SK-N-SH (cell line): ENCODE measurements at regions not wholly inside any gene's neighbourhood (a gene's known extent, or its start where the extent isn't known, plus 50 kb on each side); places are given as distances from the start of the nearest gene placed in this dataset.
A peak's percentile ranks its signal among the peaks of the same experiment; 100 is the strongest.
"Not testable (repeated sequence)": the region's sequence is repeated elsewhere in the genome, so short reads cannot be mapped to it uniquely, and the experiment has no call there.

ENCODE experiments used
- CTCF ChIA-PET: fragments of 300-600, 350-600 bp; formaldehyde crosslinking; extraction: SDS; loops from one replicate; lab custom pipeline; 2021; lab: Yijun Ruan, JAX
- POLR2A ChIA-PET: fragments of 350-600 bp; sonication (Branson Sonifier 250); formaldehyde crosslinking; extraction: SDS; loops from one replicate; lab custom pipeline; 2020; ENCODE audit warnings: antibody characterized with exemption, inconsistent platforms; lab: Yijun Ruan, JAX
- DNase-seq: peaks from one replicate; pipeline ENCODE4 v3.0.0; 2012
- H2AFZ ChIP-seq: fragments of 200-600 bp; sonication (generic); 2 replicates; pipeline ENCODE4 v1.8.1; 2016; ENCODE audit warnings: antibody characterized with exemption, mild to moderate bottlenecking, low read depth
- H3F3A ChIP-seq: fragments of 200-600 bp; sonication (generic); replicated peaks from 2 replicates; pipeline ENCODE3; 2016; ENCODE audit warnings: antibody characterized with exemption, mild to moderate bottlenecking; ENCODE audit not compliant: insufficient read depth
- H3K27ac ChIP-seq, 2 experiments: fragments of 200-500 bp in 1 of 2; fragments of 200-600 bp in 1 of 2; sonication (Bioruptor generic) in 1 of 2; sonication (generic), shearing (Covaris generic) in 1 of 2; 2 replicates each; pipeline versions ENCODE4 v1.5.1 to v1.6.1; 2014 to 2016; ENCODE audit warnings: low read depth in 2 of 2, inconsistent platforms in 1 of 2, low read length in 1 of 2, mild to moderate bottlenecking in 1 of 2, mixed read lengths in 1 of 2
- H3K27me3 ChIP-seq: fragments of 200-600 bp; sonication (generic), shearing (Covaris generic); 2 replicates; pipeline ENCODE4 v1.6.1; 2016; ENCODE audit warnings: mixed run types; ENCODE audit not compliant: insufficient read depth
- H3K36me3 ChIP-seq, 2 experiments: fragments of 200-500 bp in 1 of 2; fragments of 200-600 bp in 1 of 2; sonication (Bioruptor generic) in 1 of 2; sonication (generic) in 1 of 2; replicated peaks in 1 of 2; 2 replicates each; pipeline versions ENCODE3 to v1.5.1; 2014 to 2016; ENCODE audit warnings: low read length in 1 of 2, mild to moderate bottlenecking in 1 of 2; ENCODE audit not compliant: insufficient read depth in 2 of 2, control insufficient read depth in 1 of 2
- H3K4me1 ChIP-seq, 2 experiments: fragments of 200-500 bp in 1 of 2; fragments of 200-600 bp in 1 of 2; sonication (Bioruptor generic) in 1 of 2; sonication (generic), shearing (Covaris generic) in 1 of 2; 2 replicates each; pipeline versions ENCODE4 v1.5.1 to v1.6.1; 2014 to 2016; ENCODE audit warnings: low read depth in 1 of 2, low read length in 1 of 2, mixed run types in 1 of 2; ENCODE audit not compliant: insufficient read depth in 2 of 2, control insufficient read depth in 1 of 2
- H3K4me2 ChIP-seq: fragments of 200-600 bp; sonication (generic), shearing (Covaris generic); 2 replicates; pipeline ENCODE4 v1.6.1; 2017; ENCODE audit warnings: mixed run types
- H3K4me3 ChIP-seq, 2 experiments: fragments of 200-500 bp in 1 of 2; fragments of 200-600 bp in 1 of 2; sonication (Bioruptor generic) in 1 of 2; sonication (generic), shearing (Covaris generic) in 1 of 2; 2 replicates each; pipeline versions ENCODE4 v1.5.1 to v1.8.1; 2014 to 2016; ENCODE audit warnings: low read depth in 2 of 2, inconsistent platforms in 1 of 2, low read length in 1 of 2, mild to moderate bottlenecking in 1 of 2, mixed read lengths in 1 of 2, moderate library complexity in 1 of 2
- H3K79me2 ChIP-seq: fragments of 200-600 bp; sonication (generic); 2 replicates; pipeline ENCODE4 v1.8.1; 2017; ENCODE audit warnings: mild to moderate bottlenecking; ENCODE audit not compliant: insufficient read depth
- H3K9ac ChIP-seq: fragments of 200-600 bp; sonication (generic); 2 replicates; pipeline ENCODE4 v1.6.1; 2017; ENCODE audit warnings: mixed run types
- H3K9me2 ChIP-seq: fragments of 200-600 bp; sonication (generic); 2 replicates; pipeline ENCODE4 v1.6.1; 2017; ENCODE audit warnings: mixed run types
- H3K9me3 ChIP-seq: fragments of 200-600 bp; sonication (generic); 2 replicates; pipeline ENCODE4 v1.6.1; 2017; ENCODE audit warnings: mixed run types, mild to moderate bottlenecking, moderate library complexity
- H4K20me1 ChIP-seq: fragments of 200-600 bp; sonication (generic); 2 replicates; pipeline ENCODE4 v1.6.1; 2017; ENCODE audit warnings: mild to moderate bottlenecking, mixed run types; ENCODE audit not compliant: insufficient read depth
- ELF1 ChIP-seq: IDR thresholded peaks from 2 replicates; pipeline ENCODE4 v1.4.0; 2012
- RAD21 ChIP-seq: IDR thresholded peaks from 2 replicates; pipeline ENCODE4 v1.6.1; 2012; ENCODE audit warnings: mild to moderate bottlenecking, low read length
- SMC3 ChIP-seq: IDR thresholded peaks from 2 replicates; pipeline ENCODE4 v1.6.1; 2012; ENCODE audit warnings: low read depth, low read length, improper control_type of control experiment
- WGBS: methylation state at CpG from one replicate; pipeline ENCODE4 v1.1.6; 2017; ENCODE audit warnings: low lambda C conversion rate; 5-methylcytosine and 5-hydroxymethylcytosine counted together
- TF ChIP-seq, protein P1 (sequence below): IDR thresholded peaks from 2 replicates; pipeline ENCODE4 v1.4.0; 2012; ENCODE audit warnings: low read depth

DNA sequence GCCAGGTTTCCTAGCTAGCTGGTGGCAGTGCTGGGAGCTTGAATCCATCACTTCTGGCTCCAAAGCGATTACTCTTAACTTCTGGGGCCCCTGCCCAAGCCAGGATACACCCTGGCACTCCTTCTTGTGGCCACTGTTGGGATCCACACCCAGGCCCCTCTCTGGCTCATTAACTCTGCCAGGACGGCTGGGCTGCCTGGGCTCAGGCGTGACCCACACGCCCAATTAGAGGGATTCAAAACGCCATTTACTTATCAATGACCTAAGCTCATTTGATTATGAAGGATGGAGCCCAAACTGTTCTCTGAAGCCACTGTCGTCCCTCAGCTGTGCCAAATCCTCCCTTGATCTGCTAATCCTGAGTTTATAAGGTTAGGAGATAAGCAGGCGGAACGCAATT is 79.7 kb upstream of the BRD7 start:
- no peak overlapping the region for H3K9ac ChIP-seq
- no peaks in the 10 kb centered on the region for H4K20me1 ChIP-seq
- H3K4me2 ChIP-seq: no peak overlapping the region
- no peaks in the 10 kb centered on the region for H3F3A ChIP-seq
- no peak overlapping the region for H3K27ac ChIP-seq
- H3K79me2 ChIP-seq: no peaks in the 10 kb centered on the region
- no peak overlapping the region for H2AFZ ChIP-seq
- no peaks in the 10 kb centered on the region for H3K9me2 ChIP-seq
- WGBS: 49% methylated on average over 7 of the region's 8 CpGs
- H3K27me3 ChIP-seq: no peaks in the 10 kb centered on the region
- ChIA-PET POLR2A (no interaction called here), CTCF (interaction anchor here (1.7 kb wide), 1 partner anchor 13 kb away, joined by 5 read pairs; no protein-coding TSS in a partner anchor)
- H3K4me3 ChIP-seq: no peak overlapping the region
- H3K36me3 ChIP-seq: no peaks in the 10 kb centered on the region
- DNase-seq: peak; percentile 65
- H3K4me1 ChIP-seq: peaks cover 0 to 4% of the 10 kb centered on the region in 2 experiments; a peak in 1 of 4 replicates
- TF ChIP-seq SMC3 (peak; percentile 13; the same call in 1 of the 2 replicates), RAD21 (peak; percentile 44), ELF1 (no peak)
- no peaks in the 10 kb centered on the region for H3K9me3 ChIP-seq

DNA sequence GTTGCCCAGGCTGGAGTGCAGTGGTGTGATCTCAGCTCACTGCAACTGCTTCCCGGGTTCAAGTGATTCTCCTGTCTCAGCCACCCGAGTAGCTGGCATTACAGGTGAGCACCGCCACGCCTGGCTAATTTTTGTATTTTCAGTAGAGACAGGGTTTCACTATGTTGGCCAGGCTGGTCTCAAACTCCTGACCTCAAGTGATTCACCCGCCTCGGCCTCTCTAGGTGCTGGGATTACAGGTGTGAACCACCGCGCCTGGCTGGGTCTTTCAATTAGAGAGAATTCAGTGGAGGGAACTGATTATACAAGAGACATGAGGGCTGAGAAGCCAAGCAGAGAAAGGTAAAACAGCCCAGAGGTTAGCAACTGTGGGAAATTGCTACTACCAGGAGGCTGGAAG is 78.6 kb upstream of the BRD7 start:
- H3K79me2 ChIP-seq, H2AFZ ChIP-seq, DNase-seq, H3K4me1 ChIP-seq, H4K20me1 ChIP-seq, H3K27ac ChIP-seq, H3K27me3 ChIP-seq, H3K36me3 ChIP-seq, H3F3A ChIP-seq, H3K4me2 ChIP-seq, POLR2A ChIA-PET, H3K9me2 ChIP-seq, H3K9me3 ChIP-seq, H3K9ac ChIP-seq, H3K4me3 ChIP-seq: not testable (repeated sequence)
- CTCF ChIA-PET: interaction anchor here (1.0 kb wide), 1 partner anchor 218 kb away, joined by 3 read pairs; no protein-coding TSS in a partner anchor
- 53% methylated on average over 8 of the region's 8 CpGs for WGBS

- H2AFZ ChIP-seq: no peak overlapping the region
- no peaks in the 10 kb centered on the region for H3K9me3 ChIP-seq
- no peaks in the 10 kb centered on the region for H3K36me3 ChIP-seq
- H3F3A ChIP-seq: no peaks in the 10 kb centered on the region
- no peak for DNase-seq
- TF ChIP-seq, protein P1, sequence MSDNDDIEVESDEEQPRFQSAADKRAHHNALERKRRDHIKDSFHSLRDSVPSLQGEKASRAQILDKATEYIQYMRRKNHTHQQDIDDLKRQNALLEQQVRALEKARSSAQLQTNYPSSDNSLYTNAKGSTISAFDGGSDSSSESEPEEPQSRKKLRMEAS: no peak
- TF ChIP-seq, all 33 proteins: peak for 0
- Histone ChIP-seq H3K9me2 (no peaks in the 10 kb centered on the region), H3K4me3 (no peak overlapping the region), H3K9ac (no peak overlapping the region), H3K27ac (no peak overlapping the region), H3K4me1 (peaks cover 0 to 4% of the 10 kb centered on the region in 2 experiments; a peak in 1 of 4 replicates), H4K20me1 (no peaks in the 10 kb centered on the region), H3K79me2 (no peaks in the 10 kb centered on the region), H3K4me2 (no peak overlapping the region), H3K27me3 (no peaks in the 10 kb centered on the region)
- ChIA-PET POLR2A (no interaction called here), CTCF (interaction anchor here (0.5 to 1.0 kb wide), 2 partner anchors 42 to 219 kb away, joined by 3 to 5 read pairs; no protein-coding TSS in a partner anchor)
- no CpG with 5 or more reads among the region's 4 CpGs for WGBS
Measured at GRCh38 chr16:50446861-50447260, 78.1 kb upstream of the BRD7 start.
